Spinal cord (tissue), 9 donors: ENCODE measurements at regions not wholly inside any gene's neighbourhood (a gene's known extent, or its start where the extent isn't known, plus 50 kb on each side); places are given as distances from the start of the nearest gene placed in this dataset.
A peak's percentile ranks its signal among the peaks of the same experiment; 100 is the strongest.

ENCODE experiments used
- DNase-seq, 6 donors: peaks; one replicate each; pipeline versions ENCODE4 v3.0.0 to v3.0.0-alpha.2; 2013 to 2015; ENCODE audit warnings: low spot score in 6 of 6, low read depth in 4 of 6
- H3K27ac ChIP-seq: one replicate; pipeline ENCODE4 v1.5.1; 2013; ENCODE audit warnings: low read depth, low read length, control low read depth
- H3K27me3 ChIP-seq: one replicate; pipeline ENCODE4 v1.6.1; 2013; ENCODE audit warnings: low read length; ENCODE audit not compliant: control insufficient read depth, insufficient read depth
- H3K36me3 ChIP-seq: one replicate; pipeline ENCODE4 v1.6.1; 2013; ENCODE audit warnings: low read length; ENCODE audit not compliant: control insufficient read depth, insufficient read depth
- H3K4me1 ChIP-seq: one replicate; pipeline ENCODE4 v1.6.1; 2013; ENCODE audit warnings: low read length; ENCODE audit not compliant: control insufficient read depth, insufficient read depth
- H3K4me3 ChIP-seq: one replicate; pipeline ENCODE4 v1.5.1; 2013; ENCODE audit warnings: low read depth, low read length, control low read depth
- H3K9me3 ChIP-seq: one replicate; pipeline ENCODE4 v1.6.1; 2013; ENCODE audit warnings: low read length; ENCODE audit not compliant: control insufficient read depth, insufficient read depth
- WGBS: methylation state at CpG from one replicate; pipeline ENCODE4 v1.1.5; 2013; ENCODE audit warnings: missing lambda C conversion rate; ENCODE audit not compliant: insufficient coverage; 5-methylcytosine and 5-hydroxymethylcytosine counted together
- donor health status: healthy.

GRCh38 chr1:184141361-184141880 lies 89.9 kb downstream of the TSEN15 start:
- no peaks in the 10 kb centered on the region for H3K27me3 ChIP-seq
- no peaks in the 10 kb centered on the region for H3K9me3 ChIP-seq
- 95% methylated on average over 4 of the region's 6 CpGs for WGBS
- DNase-seq, result peak in 1 of 6 donors; percentile 41
- H3K4me3 ChIP-seq, result no peak overlapping the region
- no peak overlapping the region for H3K27ac ChIP-seq
- H3K36me3 ChIP-seq, result no peaks in the 10 kb centered on the region
- H3K4me1 ChIP-seq, result no peaks in the 10 kb centered on the region

GRCh38 chr1:184143449-184143848 lies 91.9 kb downstream of the TSEN15 start:
- Histone ChIP-seq H3K27me3 (no peaks in the 10 kb centered on the region), H3K36me3 (no peaks in the 10 kb centered on the region), H3K4me3 (no peak overlapping the region), H3K9me3 (no peaks in the 10 kb centered on the region), H3K4me1 (no peaks in the 10 kb centered on the region), H3K27ac (no peak overlapping the region)
- peak in 2 of 6 donors; percentile 38 to 93 for DNase-seq
- WGBS, result 58% methylated on average over 3 of the region's 5 CpGs

GRCh38 chr1:184145083-184145482 lies 93.6 kb downstream of the TSEN15 start:
- Histone ChIP-seq H3K27me3 (no peaks in the 10 kb centered on the region), H3K9me3 (no peaks in the 10 kb centered on the region), H3K4me3 (no peak overlapping the region), H3K27ac (no peak overlapping the region), H3K36me3 (no peaks in the 10 kb centered on the region), H3K4me1 (no peaks in the 10 kb centered on the region)
- peak in 1 of 6 donors; percentile 37 for DNase-seq
- 100% methylated on average over 2 of the region's 5 CpGs for WGBS

GRCh38 chr1:184146202-184146601 lies 94.7 kb downstream of the TSEN15 start:
- WGBS, result 55% methylated on average over 1 of the region's 4 CpGs

GRCh38 chr1:184150776-184151531 lies 99.4 kb downstream of the TSEN15 start:
- WGBS, result 67% methylated on average over 8 of the region's 9 CpGs
- no peaks in the 10 kb centered on the region for H3K27me3 ChIP-seq
- no peaks in the 10 kb centered on the region for H3K36me3 ChIP-seq
- H3K4me3 ChIP-seq, result no peak overlapping the region
- H3K4me1 ChIP-seq, result no peaks in the 10 kb centered on the region
- no peaks in the 10 kb centered on the region for H3K9me3 ChIP-seq
- no peak overlapping the region for H3K27ac ChIP-seq
- peak in 1 of 6 donors; percentile 43 for DNase-seq

More at GRCh38 chr1:184146202-184146601, 94.7 kb downstream of the TSEN15 start:
- peak in 2 of 6 donors; percentile 45 to 77 for DNase-seq
- no peak overlapping the region for H3K27ac ChIP-seq
- no peak overlapping the region for H3K4me3 ChIP-seq
- no peaks in the 10 kb centered on the region for H3K4me1 ChIP-seq
- no peaks in the 10 kb centered on the region for H3K9me3 ChIP-seq
- H3K36me3 ChIP-seq, result no peaks in the 10 kb centered on the region
- H3K27me3 ChIP-seq, result no peaks in the 10 kb centered on the region

GRCh38 chr1:184152434-184152898 lies 100.9 kb downstream of the TSEN15 start:
- H3K4me3 ChIP-seq, result no peak overlapping the region
- no peak overlapping the region for H3K27ac ChIP-seq
- H3K9me3 ChIP-seq, result no peaks in the 10 kb centered on the region
- DNase-seq, result peak in 2 of 6 donors; percentile 52 to 63
- WGBS, result 48% methylated on average over 7 of the region's 10 CpGs
- no peaks in the 10 kb centered on the region for H3K27me3 ChIP-seq
- no peaks in the 10 kb centered on the region for H3K36me3 ChIP-seq
- H3K4me1 ChIP-seq, result no peaks in the 10 kb centered on the region

GRCh38 chr1:184152974-184153373 lies 101.4 kb downstream of the TSEN15 start:
- Histone ChIP-seq H3K9me3 (no peaks in the 10 kb centered on the region), H3K4me1 (no peaks in the 10 kb centered on the region), H3K27me3 (no peaks in the 10 kb centered on the region), H3K36me3 (no peaks in the 10 kb centered on the region), H3K4me3 (no peak overlapping the region), H3K27ac (no peak overlapping the region)
- DNase-seq, result peak in 1 of 6 donors; percentile 34
- 59% methylated on average over 11 of the region's 11 CpGs for WGBS

GRCh38 chr1:184153731-184154130 lies 102.2 kb downstream of the TSEN15 start:
- Histone ChIP-seq H3K9me3 (no peaks in the 10 kb centered on the region), H3K27ac (no peak overlapping the region), H3K36me3 (no peaks in the 10 kb centered on the region), H3K27me3 (no peaks in the 10 kb centered on the region), H3K4me3 (no peak overlapping the region), H3K4me1 (no peaks in the 10 kb centered on the region)
- 86% methylated on average over 1 of the region's 4 CpGs for WGBS
- no peak for DNase-seq

GRCh38 chr1:184156521-184157393 lies 105.2 kb downstream of the TSEN15 start:
- Histone ChIP-seq H3K4me3 (no peak overlapping the region), H3K27me3 (no peaks in the 10 kb centered on the region), H3K27ac (no peak overlapping the region), H3K36me3 (no peaks in the 10 kb centered on the region), H3K4me1 (no peaks in the 10 kb centered on the region), H3K9me3 (no peaks in the 10 kb centered on the region)
- no peak for DNase-seq
- WGBS, result 63% methylated on average over 2 of the region's 5 CpGs
